ENCODE measurements at regions not wholly inside any gene's neighbourhood (a gene's known extent, or its start where the extent isn't known, plus 50 kb on each side); places are given as distances from the start of the nearest gene placed in this dataset.

GRCh38 chr12:29035112-29035511, 114.0 kb upstream of the FAR2 start:
- intact Hi-C loops (cut with DNase I): no loop called here
- TF ChIP-seq CTCF (IDR thresholded peaks at IDR 0.05): no peak
- Histone ChIP-seq H3K27ac (no peak overlapping the region), H3K36me3 (no peaks in the 10 kb centered on the region), H3K4me3 (no peak overlapping the region), H3K27me3 (no peaks in the 10 kb centered on the region), H3K4me1 (no peaks in the 10 kb centered on the region), H3K9me3 (no peaks in the 10 kb centered on the region)
- 38% methylated on average over 1 of the region's 1 CpG for WGBS (ENCODE audit: insufficient coverage, low coverage, low lambda C conversion rate, missing lambda C conversion rate)
- ATAC-seq (no peak), DNase-seq (no peak)

- 39% methylated on average over 3 of the region's 3 CpGs for WGBS (ENCODE audit: insufficient coverage, low coverage, low lambda C conversion rate, missing lambda C conversion rate)
- H3K36me3 ChIP-seq: no peaks in the 10 kb centered on the region
- intact Hi-C loops (cut with DNase I): no loop called here
- DNase-seq (no peak), ATAC-seq (no peak)
- no peaks in the 10 kb centered on the region for H3K4me1 ChIP-seq
- TF ChIP-seq CTCF (IDR thresholded peaks at IDR 0.05): no peak
- no peaks in the 10 kb centered on the region for H3K9me3 ChIP-seq
- H3K4me3 ChIP-seq: no peak overlapping the region
- H3K27ac ChIP-seq: no peak overlapping the region
- H3K27me3 ChIP-seq: no peaks in the 10 kb centered on the region
Observed at GRCh38 chr12:29039013-29039412, 110.1 kb upstream of the FAR2 start.

- ATAC-seq (no peak), DNase-seq (no peak)
- no peaks in the 10 kb centered on the region for H3K9me3 ChIP-seq
- no peaks in the 10 kb centered on the region for H3K36me3 ChIP-seq
- intact Hi-C loops (cut with DNase I): no loop called here
- no peak overlapping the region for H3K4me3 ChIP-seq
- H3K27ac ChIP-seq: no peak overlapping the region
- TF ChIP-seq CTCF (IDR thresholded peaks at IDR 0.05) (no peak), POLR2A (IDR thresholded peaks at IDR 0.05) (no peak)
- H3K4me1 ChIP-seq: no peaks in the 10 kb centered on the region
- H3K27me3 ChIP-seq: no peaks in the 10 kb centered on the region
- 56% methylated on average over 4 of the region's 4 CpGs for WGBS (ENCODE audit: insufficient coverage, low coverage, low lambda C conversion rate, missing lambda C conversion rate)
Observed at GRCh38 chr12:29041621-29042020, 107.5 kb upstream of the FAR2 start.

- no peak for DNase-seq
- TF ChIP-seq POLR2A (IDR thresholded peaks at IDR 0.05) (no peak), CTCF (IDR thresholded peaks at IDR 0.05) (no peak)
- H3K4me1 ChIP-seq: no peaks in the 10 kb centered on the region
- H3K27ac ChIP-seq: no peak overlapping the region
- H3K27me3 ChIP-seq: no peaks in the 10 kb centered on the region
- no peak overlapping the region for H3K4me3 ChIP-seq
- no peaks in the 10 kb centered on the region for H3K9me3 ChIP-seq
- no peak for ATAC-seq
- intact Hi-C loops (cut with DNase I): no loop called here
- no peaks in the 10 kb centered on the region for H3K36me3 ChIP-seq
- 55% methylated on average over 1 of the region's 1 CpG for WGBS (ENCODE audit: insufficient coverage, low coverage, low lambda C conversion rate, missing lambda C conversion rate)
Observed at GRCh38 chr12:29043069-29043468, 106.0 kb upstream of the FAR2 start.

- Histone ChIP-seq H3K36me3 (no peaks in the 10 kb centered on the region), H3K4me1 (no peaks in the 10 kb centered on the region), H3K27me3 (no peaks in the 10 kb centered on the region), H3K9me3 (no peaks in the 10 kb centered on the region), H3K4me3 (no peak overlapping the region), H3K27ac (no peak overlapping the region)
- DNase-seq (no peak), ATAC-seq (no peak)
- intact Hi-C loops (cut with DNase I): no loop called here
- 17% methylated on average over 2 of the region's 2 CpGs for WGBS (ENCODE audit: insufficient coverage, low coverage, low lambda C conversion rate, missing lambda C conversion rate)
- TF ChIP-seq POLR2A (IDR thresholded peaks at IDR 0.05): no peak
- no peak for TF ChIP-seq CTCF (IDR thresholded peaks at IDR 0.05)
Observed at GRCh38 chr12:29044799-29045198, 104.3 kb upstream of the FAR2 start.

All from right lobe of liver (tissue), 6 donors.